Renal cortical epithelial cell (primary cell): ENCODE measurements at regions not wholly inside any gene's neighbourhood (a gene's known extent, or its start where the extent isn't known, plus 50 kb on each side); places are given as distances from the start of the nearest gene placed in this dataset.
A peak's percentile ranks its signal among the peaks of the same experiment; 100 is the strongest.
"Not testable (repeated sequence)": the region's sequence is repeated elsewhere in the genome, so short reads cannot be mapped to it uniquely, and the experiment has no call there.

Experiments used
- DNase-seq: peaks from one replicate; pipeline ENCODE4 v3.0.0-alpha.2; 2011; ENCODE audit warnings: low read depth

DNA sequence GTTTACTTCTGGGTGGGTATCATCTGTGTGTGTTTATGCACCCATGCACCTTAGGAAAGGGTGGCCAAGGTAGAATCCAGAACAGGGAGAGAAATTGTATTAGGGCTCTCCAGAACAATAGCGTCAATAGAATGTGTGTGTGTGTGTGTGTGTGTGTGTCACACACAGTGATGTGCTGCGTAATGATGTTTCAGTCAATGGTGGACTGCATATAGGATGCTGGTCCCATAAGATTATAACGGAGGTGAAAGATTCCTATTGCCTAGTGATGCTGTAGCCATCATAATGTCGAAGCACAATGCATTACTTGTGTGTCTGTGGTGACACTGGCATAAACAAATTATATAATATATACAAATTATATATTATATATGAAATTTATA, 69.3 kb upstream of the PRR23C start:
- DNase-seq, result no peak

DNA sequence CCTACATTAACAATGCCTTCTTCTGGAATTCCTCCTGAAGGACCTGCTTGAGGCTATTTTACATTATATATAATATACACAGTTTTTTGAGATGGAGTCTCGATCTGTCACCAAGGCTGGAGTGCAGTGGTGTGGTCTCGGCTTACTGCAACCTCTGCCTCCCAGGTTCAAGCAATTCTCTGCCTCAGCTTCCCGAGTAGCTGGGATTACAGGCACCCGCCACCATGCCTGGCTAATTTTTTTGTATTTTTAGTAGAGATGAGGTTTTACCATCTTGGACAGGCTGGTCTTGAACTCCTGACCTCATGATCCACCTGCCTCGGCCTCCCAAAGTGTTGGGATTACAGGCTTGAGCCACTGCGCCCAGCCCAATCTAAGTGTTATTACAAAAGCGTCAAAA, 71.9 kb upstream of the PRR23C start:
- not testable (repeated sequence) for DNase-seq

DNA sequence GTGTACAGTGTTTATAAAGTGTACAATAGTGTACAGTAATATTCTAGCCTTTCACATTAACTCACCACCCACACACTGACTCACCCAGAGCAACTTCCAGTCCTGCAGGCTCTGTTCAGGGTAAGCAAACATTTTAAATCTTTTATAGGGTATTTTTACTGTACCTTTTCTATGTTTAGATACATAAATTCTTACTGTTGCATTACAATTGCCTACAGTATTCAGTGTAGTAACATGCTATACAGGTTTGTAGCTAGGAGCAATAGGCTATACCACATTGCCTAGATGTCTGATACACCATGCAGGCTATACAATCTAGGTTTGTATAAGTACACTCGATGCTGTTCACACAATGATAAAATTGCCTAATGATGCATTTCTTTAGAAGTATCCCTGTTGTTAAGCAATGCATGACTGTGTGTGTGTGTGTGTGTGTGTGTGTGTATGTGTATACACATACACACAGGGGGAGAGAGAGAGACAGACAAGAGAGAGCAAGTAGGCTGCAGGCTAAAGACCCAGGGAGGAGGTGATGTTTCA, 72.5 kb upstream of the PRR23C start:
- peak; percentile 50 for DNase-seq

DNA sequence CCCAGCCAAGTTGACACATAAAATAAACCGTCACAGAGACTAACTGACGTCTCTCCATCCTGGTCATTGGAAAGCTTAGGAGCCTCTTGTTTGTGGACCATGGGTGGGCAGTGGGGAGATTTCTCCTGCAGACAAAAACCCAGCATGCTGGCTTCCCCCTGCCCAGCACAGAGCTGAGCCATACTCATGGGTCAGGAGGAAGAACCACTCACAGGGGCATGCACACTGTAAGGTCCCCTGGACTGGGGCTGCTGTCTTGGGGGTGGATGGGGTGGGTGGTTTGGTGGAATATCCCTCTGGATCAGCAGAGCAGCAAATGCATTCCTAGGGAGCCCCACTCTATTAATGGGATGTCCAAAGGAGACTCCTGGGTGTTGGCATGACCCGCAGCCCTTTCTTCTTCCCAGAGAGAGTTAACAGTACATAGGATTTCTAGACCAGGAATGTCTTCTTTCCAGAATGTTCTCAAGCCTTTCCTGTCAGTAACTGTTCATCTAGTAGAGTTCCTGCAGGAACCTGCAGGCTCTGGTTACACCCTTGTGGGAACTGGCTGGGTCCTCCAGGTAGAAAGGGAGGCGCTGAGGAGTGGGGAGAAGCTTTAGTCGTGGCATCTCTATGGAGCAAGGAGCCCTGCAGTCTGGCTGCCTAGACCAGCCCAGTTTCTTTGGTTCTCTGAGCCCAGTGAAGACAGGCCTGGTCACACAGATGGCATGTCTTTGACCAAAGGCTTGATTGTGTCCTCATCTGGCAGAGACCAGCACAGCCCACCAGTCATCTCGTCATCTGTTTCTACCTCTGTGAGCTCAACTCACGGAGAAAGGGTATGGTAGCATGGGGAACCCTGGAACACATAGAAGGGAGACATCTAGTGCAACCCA, 73.4 kb upstream of the PRR23C start:
- DNase-seq, result no peak

DNA sequence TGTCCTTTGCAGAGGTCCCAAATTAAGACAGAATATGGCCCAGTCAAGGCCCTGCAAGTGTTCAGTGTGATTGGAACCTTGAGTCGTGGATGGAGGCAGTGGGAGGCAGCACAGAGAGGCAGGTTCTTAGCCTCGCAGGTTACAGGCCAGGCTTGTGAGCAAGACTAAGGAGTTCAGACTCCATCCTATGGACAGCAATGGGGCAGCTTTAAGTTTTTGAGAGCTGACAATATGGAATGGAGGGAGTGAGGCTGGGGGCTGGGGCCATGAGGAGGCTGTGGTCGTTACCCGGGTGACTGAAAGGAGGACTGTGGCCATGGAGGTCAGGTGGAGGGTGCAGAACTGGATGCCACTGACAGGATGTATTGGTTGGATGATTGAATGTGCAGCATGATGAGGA, 74.1 kb upstream of the PRR23C start:
- DNase-seq, result no peak

DNA sequence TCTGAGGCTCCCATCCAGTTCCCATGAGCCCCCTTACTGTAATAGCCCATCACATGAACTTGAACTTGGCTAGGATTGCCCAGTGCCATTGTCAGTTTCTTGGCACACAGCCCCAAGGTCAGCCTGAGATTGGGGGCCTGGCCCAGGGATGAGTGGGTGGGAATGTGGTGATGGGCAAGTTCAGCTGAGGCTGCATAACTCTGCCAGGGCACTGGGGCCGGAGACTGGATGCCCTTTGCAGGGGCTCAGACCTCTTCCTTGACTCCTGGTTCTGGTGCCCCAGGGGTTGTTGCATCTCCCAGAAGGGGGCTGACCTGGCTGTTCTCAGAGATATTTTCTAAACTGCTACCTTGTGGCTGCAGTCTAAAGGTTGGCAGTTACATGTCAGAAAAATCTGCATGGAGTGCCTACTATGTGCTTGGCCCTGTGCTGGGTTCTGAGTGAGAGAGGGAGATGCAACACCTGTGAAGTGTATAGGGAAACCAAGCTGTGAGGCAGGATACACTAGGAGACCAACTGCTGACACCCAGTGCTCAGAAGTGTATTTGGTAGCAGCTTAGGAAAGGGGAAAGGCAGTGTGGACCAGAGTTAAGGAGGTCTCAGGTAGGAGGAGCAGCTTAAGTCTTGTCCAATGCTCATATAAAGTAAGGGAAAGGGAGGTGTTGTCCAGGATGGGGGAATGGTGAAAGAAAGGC, 74.8 kb upstream of the PRR23C start:
- no peak for DNase-seq

DNA sequence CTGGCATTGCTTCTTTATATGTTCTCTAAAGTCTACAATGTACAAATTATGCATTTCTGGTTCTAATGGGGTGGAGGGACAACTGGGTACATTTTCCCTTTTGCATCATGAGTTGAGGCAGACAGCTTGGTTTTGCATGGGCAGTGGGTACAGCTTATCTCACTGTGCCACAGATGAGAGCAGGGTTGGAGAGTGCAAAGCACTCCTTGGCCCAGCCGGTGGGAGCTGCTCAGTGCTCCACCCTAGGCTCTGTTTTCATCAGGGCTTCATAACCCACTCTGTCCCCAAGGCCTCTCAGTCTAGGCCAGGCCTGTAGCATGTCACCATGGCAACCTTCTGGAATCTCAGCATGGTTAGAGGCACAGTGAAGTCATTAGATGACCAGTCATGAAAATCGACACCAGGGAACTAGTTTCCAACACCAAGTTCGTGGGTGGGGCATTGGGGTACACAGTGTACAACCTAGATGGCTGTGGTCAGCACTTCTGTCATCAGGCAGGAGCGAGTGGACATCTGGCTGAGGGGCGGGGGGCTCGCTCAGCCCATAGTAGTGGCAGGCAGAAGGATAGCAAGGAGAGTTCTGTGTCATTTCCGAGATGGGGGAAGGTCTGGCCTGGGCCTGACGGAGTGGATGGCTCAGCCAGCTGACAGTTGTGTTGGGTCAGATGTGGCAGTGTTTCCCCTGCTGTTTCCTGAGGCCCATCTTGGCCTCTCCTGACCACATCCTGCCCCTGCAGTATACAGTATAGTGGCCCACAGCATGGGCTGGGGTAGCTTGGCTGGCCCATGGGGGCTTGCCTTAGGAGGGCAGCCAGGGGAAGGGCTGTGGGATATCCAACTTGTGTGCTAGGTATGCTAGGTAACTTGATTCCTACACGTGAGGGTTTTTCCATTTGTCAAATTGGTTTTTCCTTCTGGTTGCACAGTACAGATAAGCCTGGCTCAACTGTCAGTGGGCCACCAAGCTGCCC, 75.7 kb upstream of the PRR23C start:
- DNase-seq, result peak; percentile 87

DNA sequence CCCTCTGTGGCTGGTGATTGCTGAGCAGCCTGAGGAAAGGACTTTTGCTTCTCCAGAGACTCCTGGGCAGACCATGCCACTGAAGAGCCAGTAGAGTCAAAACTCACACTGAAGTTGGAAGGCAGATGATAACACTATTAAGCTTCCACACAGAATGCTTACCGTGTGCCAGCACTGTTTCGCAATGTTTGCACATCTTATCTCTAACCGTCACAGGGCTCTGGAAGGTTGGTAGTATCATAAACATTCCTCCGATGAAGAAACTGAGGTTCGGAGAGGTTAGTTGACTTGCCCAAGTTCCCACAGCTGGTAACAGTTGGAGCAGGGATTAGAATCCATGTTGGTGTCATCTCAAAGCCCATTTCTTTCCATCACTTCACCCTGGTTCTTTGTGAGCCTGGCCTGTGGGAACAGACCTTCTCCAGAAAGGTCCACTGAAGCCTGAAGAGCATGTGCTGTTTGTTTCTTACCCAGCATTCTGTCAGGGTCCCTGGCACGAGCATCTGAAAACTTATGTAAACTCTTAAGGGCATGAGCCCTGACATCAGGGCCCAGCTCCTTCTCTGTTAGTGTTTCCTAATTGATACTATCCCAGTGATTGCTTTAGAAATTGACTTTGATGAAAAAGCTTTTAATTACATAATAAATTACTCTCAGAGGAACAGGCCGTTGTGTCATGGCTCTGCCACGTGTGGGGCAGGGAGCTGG, 77.0 kb upstream of the PRR23C start:
- DNase-seq, result no peak

DNA sequence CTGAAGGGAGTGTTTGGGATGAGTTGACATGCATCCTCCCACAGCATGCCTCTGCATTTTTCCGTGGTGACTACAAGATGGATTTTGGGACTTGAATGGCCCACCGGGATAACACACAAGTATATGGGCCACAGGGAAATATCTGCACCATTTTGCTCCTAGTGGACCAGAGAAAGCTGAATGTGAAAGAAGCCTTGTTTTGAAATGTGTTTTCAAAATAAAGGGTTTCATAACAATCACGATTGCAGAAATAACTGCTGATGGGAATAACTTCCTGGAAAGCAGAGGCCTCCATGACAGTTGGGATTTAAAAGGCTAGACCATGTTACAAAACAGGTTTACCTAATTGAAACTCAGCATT, 77.5 kb upstream of the PRR23C start:
- DNase-seq, result no peak

DNA sequence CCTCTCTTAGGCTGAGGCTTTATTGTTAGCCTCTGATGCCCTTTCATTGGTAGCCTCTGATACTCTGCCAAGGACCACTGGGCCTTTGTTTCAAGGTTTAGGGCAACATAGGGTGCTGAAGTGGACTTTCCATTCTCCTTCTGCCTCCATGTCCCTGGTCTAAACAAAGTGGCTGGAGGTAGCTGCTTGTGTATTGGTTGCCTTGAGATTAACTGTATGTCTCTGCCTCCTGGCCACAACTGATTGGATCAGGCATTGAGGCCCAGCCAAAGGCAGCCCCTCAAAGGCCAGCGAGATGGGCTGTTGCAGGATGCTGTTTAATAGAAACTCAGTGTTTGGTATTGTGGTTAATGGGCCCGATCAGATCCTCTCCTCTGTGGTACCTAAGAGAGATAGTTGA, 77.9 kb upstream of the PRR23C start:
- DNase-seq, result no peak

DNA sequence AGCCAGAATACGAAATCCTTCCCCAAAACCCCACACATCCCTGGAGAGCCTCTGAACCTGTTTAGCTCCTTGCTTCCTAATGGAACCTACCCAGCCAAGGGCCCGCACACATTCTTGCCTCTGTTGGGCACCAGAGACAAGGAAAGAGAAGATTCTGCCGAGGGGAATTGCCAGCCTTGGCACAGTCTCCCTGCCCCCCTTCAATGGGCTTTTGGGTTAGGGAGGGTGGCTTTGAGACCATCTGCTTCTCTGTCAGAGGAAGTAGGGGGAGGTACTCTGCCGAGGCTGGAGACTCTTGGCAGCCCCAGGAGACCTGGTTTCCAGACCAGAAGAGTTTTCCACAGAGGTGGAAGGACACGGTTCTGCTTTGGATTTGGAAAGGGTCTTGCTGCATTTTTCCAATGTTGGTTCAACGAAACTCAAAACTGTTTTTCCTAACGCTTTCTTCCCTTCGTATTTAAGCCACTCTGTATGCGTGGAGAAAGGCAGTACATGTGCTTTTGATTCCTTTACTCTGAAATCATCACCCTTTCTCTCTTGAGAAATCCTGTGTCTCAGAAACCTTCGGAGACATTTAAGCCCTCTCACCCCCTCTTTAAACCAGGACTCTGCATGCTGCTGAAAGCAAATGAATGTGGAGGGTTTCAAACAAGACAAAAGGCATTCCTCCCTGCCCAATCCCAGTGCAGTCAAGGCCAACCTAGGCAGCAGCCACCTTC, 78.8 kb upstream of the PRR23C start:
- no peak for DNase-seq

DNA sequence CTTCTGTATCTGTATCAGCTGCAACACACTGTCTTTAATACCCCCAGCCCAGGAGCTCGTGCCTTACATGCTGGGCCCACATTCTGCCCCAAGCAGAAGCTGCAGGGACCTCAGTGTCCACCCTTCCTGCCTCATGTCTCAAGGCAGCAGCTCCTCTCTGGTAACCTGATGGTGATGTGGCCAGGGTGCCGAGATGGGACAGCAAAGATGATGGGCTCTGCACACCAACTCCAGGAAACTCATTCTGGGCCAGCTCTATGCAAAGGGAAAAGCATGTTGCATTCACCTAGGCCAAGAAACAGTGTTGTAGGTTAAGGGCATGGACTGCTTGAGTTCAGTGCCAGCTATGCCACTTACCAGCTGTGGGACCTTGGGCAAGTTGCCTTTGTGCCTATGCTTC, 79.5 kb upstream of the PRR23C start:
- DNase-seq, result no peak

DNA sequence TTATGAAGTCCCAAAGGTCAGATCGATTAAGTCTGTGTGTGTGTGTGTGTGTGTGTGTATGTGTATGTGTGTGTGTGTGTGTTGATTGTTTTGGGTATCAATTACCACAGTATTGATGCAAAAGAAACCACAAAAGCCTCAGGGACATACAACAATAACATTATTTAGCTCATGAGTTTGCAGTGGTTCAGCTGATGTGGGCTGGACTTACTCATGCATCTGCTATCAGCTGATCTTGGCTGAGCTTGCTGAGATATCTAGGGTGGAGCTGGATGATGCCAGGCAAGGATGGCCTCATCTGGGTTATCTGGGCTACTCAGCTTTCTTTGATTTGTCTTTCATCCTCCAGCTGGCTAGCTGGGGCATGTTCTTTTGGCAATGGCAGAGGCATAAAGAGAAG, 82.4 kb upstream of the PRR23C start:
- peak; percentile 66 for DNase-seq

DNA sequence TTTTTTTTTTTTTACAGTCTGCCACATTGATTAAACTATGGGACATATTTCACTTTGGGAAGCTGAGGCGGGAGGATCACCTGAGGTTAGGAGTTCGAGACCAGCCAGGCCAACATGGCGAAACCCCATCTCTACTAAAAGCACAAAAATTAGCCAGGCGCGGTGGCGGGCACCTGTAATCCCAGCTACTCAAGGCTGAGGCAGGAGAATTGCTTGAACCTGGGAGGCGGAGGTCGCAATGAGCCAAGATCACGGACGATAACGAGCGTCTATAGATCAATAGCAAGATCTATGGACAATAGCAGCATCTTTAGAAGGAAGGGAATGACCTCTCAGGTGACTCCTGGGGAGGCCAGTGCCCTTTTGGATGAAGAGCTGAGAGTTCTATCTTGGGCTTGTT, 82.9 kb upstream of the PRR23C start:
- not testable (repeated sequence) for DNase-seq

DNA sequence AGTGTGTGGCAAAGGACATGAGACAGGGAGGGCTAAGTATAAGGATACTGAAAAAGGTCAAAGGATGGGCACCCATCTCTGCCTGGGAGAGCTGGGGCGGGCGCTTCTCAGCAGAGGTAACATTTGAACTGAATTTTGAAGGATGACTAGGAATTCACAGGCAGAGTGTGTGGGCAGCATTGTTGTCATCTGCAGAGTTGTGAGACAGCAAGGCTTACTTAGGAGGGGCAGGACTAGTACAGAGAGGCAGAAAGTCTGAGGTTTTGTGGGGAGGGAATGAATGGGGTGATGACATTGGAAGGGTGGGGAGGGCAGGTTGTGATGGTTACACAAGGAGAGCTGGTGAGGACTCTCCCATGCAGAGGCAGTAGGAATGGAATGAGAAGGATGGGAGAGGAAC, 84.1 kb upstream of the PRR23C start:
- peak; percentile 71 for DNase-seq

DNA sequence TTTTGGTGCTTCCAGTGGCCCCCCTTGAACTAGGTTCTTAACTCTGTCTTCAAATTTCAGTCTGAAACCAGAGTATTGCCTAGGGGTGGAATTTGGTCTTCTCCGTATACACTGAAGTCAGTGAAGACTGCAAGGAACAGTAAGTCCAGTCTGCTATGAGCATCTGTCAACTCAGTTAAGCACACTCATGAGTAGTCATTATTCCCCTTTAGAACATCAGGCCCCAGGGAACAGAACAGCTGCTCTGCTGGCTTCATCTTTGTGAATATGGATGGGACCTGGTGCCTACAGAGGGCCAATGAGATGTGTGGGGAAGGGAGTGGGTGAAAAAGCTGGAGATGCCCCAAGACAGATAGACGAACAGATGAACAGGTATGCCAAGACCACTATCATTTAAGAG, 85.2 kb upstream of the PRR23C start:
- no peak for DNase-seq

DNA sequence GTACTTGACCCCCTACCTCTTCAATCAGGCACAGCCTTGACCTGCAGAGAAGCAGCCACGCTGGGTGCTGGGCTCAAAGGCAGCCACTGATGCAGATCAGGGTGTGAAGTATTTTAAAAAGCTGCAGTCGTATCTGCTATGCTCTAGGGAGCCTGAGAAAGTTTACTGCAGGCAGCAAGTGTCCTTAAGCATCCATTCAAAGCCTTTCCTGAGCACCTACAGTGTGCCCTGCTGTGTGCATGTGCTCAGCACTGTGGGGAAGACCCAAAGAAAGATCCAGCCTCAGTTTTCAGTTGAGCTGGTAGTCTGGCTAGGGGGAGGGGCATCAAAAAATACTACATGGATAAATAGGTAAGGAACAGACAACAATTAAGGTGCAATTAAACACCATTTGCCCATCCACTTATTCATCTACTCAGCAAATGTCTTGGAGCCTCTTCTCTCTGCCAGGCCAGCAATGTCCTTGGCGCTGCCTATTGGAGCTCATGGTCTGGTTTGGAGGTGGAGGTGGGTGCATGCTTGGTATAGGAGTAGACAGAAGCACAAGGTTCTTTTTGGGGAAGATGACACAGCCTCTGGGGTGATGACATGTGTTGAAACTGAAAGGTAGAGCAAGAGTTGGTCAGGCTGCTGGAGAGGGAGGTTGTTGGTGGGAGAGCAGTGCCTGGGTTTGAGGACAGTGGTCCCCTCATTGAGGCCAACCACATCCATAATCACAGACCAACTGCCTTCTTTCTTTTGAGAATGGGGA, 85.9 kb upstream of the PRR23C start:
- no peak for DNase-seq

DNA sequence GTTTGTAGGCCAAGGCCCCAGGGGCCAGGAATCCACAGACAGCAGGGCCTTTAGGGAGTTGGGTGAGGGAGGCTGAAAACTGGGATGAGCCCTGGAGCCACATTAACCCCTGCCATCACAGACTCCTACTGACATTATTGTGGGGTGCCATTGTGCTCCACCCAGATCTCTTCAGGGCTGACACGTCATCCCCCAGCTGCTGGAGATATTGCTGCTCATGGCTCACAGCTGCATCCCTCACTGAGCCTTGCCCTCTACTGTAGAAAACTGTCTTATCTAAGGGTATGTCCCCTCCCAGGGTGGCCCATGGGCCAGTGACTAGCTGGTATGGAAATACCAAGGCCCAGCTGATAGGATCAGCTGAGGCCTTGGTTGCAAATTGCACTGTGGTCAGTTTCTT, 87.3 kb upstream of the PRR23C start:
- no peak for DNase-seq

DNA sequence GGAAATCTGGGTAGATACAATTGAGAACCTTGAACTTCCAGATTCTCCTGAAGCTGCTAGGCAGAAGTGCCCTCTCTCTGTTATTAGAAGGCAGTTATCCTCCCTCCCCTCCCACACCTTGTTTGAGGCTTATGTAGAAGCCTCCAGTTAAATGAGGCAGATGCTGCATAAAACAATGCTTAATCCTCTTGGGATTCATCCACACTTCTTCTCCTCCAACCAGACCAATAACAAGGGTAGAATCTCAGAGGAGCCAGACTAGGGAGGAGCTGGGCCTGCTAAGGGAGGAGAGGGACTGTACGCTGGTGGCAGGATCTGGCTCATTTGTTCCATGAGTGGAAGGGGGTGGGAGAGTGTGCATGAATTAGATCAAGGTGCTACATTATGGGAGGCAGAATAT, 88.3 kb upstream of the PRR23C start:
- no peak for DNase-seq
